HG03432 (cell line): ENCODE measurements at regions not wholly inside any gene's neighbourhood (a gene's known extent, or its start where the extent isn't known, plus 50 kb on each side); places are given as distances from the start of the nearest gene placed in this dataset.

Experiments used
- ATAC-seq: cut with Tn5 transposase; IDR thresholded peaks from one replicate; pipeline ENCODE4 v1.9.1; 2021; ENCODE audit warnings: mild to moderate bottlenecking, moderate library complexity; ENCODE audit not compliant: unreplicated experiment

DNA sequence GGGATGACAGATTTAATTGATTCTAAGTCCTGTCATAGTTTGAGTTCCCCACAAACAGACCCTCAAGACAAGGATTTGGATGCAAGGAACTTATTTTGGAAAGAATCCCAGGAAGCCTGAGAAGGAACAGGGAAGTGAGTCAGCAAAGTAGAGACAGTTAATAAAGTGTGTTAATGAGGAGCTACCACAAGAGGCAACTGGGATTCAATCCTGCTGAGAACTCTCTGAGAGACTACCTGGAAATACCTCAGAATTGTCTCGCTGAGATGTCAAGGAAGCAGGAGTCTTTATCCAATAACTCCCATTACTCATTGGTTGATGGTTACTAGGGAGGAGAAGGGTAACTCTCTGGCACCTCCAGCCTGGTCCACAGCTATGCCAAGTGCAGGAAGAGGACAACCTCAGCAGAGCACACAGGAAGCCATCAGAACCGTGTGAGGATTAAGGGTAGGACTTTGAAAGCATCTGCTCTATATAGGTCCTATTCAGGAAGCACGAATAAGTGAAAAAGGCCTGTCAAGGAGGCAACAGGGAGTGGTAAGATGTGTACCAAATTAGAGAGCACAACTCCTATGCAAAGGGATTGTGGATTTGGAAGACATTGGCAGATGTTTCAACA, 311.1 kb upstream of the KCNH8 start:
- no peak for ATAC-seq

- ATAC-seq: no peak
Measured at GRCh38 chr3:18835021-18835420, 313.3 kb upstream of the KCNH8 start.

GRCh38 chr3:18830087-18830486, 318.2 kb upstream of the KCNH8 start:
- no peak for ATAC-seq

DNA sequence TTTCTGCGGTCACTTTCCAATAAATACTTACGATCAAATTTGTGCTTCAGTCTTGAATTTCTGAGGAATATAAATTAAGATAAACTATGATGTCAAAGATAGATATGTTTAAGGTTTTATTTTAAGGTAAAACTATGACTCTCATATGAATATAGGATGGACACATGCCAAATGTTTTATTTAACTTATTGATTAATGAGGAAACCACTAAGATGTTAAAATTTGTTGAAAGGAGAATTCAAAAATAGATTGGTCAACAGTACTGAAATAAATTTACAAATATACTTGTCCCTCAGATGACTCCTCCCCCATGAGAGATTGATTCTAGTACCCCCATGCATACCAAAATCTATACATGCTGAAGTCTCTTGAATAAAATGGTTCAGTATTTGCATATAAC, 319.7 kb upstream of the KCNH8 start:
- ATAC-seq: no peak

- no peak for ATAC-seq
Measured at GRCh38 chr3:18827664-18828063, 320.6 kb upstream of the KCNH8 start.

DNA sequence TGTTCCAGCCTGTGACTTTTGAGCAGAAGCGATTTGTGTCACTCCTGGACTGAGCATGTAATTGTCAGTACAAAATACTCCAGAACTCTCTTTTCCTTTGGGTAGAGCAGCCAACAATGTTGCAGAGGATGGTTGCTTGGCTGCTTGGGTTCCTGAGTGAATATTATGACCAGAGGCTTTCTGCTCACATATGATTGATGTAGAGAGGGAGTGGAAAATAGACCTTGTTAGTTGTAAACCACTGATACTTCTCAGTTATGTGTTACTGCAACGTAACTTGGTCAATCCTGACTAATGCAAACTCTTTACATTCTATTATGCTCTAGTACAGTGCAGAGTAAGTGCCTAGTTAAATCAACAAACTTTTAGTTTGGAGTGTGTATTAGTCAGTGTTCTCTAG, 322.6 kb upstream of the KCNH8 start:
- no peak for ATAC-seq

- no peak for ATAC-seq
Measured at GRCh38 chr3:18813300-18813699, 335.0 kb upstream of the KCNH8 start.

DNA sequence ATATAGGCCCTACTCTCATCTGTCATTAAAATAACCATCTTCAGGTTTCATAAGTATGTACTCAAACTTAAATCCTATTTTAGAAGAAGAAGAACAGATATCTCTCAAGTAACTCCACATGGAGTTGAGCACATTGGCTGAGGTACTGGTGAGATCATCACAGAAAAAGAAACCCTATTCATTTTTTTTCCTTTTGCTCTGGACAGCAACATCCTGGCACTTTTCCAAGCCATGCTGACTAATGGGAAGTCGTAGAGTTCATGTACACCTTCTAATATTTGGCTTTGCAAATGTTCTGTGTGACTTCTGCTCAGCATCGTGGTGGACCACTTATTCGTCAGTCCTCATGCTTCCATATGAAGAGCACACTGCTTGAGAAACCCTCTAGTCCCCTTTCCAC, 336.0 kb upstream of the KCNH8 start:
- ATAC-seq: no peak

- ATAC-seq: no peak
Measured at GRCh38 chr3:18810306-18810661, 338.0 kb upstream of the KCNH8 start.

- no peak for ATAC-seq
Measured at GRCh38 chr3:18809640-18810305, 338.5 kb upstream of the KCNH8 start.

- no peak for ATAC-seq
Measured at GRCh38 chr3:18808429-18808828, 339.9 kb upstream of the KCNH8 start.

GRCh38 chr3:18807593-18807992, 340.7 kb upstream of the KCNH8 start:
- no peak for ATAC-seq

- ATAC-seq: no peak
Measured at GRCh38 chr3:18806633-18807032, 341.7 kb upstream of the KCNH8 start.

GRCh38 chr3:18797378-18797777, 350.9 kb upstream of the KCNH8 start:
- ATAC-seq: no peak

DNA sequence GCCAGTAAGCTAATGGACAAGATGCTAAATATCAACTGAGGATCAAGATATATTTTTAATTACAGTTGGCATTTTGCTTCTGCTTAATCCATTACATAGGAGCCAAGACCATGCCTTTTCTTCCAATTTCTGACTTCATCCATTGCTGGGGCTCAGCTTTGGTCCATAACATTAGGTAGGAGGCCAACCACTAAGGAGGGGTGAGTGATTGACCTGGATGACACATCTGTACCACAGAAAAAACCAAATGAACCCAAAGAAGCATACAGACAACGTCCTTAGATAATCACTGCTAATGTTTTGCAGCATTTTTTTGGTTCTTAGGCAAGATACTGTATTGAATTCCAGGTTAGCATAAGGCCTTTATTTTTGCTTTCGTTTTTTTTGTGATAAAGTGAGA, 353.2 kb upstream of the KCNH8 start:
- ATAC-seq: no peak

DNA sequence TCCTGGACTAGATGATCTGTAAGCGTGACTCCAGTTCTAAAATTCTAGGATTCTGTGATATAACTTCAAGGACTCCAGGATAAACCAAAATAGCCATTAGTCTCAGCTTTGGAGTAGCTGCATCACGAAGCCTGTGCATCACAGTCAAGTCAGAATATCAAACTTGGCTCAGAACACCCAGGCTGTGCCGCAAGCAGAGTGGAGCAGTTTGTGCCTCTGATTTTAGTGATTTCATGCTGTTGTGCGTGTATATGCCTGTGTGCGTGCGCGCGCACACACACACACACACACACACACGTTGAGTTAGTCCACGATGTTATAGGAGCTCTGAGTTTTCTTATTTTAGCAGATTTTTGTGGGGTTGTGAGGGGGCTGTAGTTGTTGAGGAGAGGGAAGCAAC, 356.6 kb upstream of the KCNH8 start:
- ATAC-seq: no peak

DNA sequence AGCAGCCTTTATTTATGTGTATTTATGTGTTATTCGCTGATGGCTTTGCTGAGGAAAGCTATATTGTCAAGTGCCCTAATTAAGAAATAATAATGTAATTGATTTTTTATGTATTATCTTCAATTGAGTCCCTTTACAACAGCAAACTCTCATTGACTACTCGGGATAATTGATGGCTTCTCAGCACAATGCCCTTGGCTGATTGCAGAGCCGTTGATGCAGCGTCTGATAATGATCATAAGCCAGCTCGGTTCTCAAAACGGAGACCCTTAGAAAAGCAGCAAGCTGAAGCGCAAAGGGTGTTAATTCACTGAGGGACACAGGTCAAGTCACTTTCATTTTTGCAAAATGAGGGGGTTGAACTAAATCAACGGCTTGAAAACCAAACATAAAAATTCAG, 357.1 kb upstream of the KCNH8 start:
- ATAC-seq: no peak

GRCh38 chr3:18790384-18790783, 357.9 kb upstream of the KCNH8 start:
- no peak for ATAC-seq

GRCh38 chr3:18789734-18790133, 358.6 kb upstream of the KCNH8 start:
- no peak for ATAC-seq

DNA sequence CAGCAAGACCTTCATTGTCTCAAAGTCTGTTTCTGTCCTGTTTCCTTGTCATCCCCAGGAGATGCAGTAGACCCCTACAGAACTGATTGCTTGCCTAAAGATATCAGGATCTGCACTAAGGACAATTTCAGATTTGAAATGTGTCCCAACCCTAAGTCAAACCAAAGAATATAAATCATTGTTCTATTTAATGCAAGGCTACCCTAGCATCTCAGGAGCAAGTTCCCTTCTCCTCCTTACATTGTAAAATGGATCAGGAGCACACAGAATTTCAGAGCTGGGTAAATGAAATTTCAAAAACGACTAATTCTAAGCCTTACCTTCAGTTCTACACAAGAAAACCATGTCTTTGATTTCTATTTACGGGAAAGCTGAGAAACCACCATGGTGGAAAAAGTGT, 360.9 kb upstream of the KCNH8 start:
- ATAC-seq: no peak

- ATAC-seq: no peak
Measured at GRCh38 chr3:18786650-18787323, 361.5 kb upstream of the KCNH8 start.

- no peak for ATAC-seq
Measured at GRCh38 chr3:18782191-18782590, 357.1 kb upstream of the SATB1 start.

DNA sequence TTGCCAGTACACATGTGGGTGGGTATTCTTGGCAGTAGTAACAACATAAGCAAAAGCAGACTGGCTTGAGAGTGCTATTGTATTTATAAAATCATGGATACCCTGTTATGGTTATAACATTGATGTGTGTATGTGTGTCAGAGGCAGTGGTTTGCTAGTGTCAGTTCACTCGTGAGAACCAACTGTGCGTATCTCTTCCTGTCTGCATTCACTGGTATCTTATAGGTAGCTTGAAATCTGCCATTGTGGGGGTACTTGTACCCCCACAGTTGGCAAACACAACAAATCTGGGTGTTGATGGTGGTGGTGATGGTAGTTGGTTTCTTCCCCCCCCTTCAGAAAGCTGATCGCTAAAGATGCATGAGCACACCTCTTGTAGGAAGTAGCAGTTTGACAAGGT, 355.8 kb upstream of the SATB1 start:
- no peak for ATAC-seq
